Vagina (tissue), 2 donors: ENCODE measurements at regions not wholly inside any gene's neighbourhood (a gene's known extent, or its start where the extent isn't known, plus 50 kb on each side); places are given as distances from the start of the nearest gene placed in this dataset.

Experiments
- POLR2A ChIP-seq, 2 donors: fragments of 450-650 bp; IDR thresholded peaks; one replicate each; pipeline ENCODE4 v1.6.1; 2017; ENCODE audit warnings: antibody characterized with exemption in 2 of 2, mild to moderate bottlenecking in 2 of 2, moderate library complexity in 2 of 2
- POLR2AphosphoS5 ChIP-seq, 2 donors: sonication (generic); formaldehyde crosslinking; IDR thresholded peaks; one replicate each; pipeline ENCODE4 v1.9.0; 2017; ENCODE audit warnings: antibody characterized with exemption in 2 of 2, mild to moderate bottlenecking in 2 of 2, low read depth in 1 of 2; ENCODE audit not compliant: insufficient read depth in 1 of 2
- TF ChIP-seq, protein P1 (sequence below), 3 experiments: fragments of 450-650 bp in 2 of 3; fragments of 200-600 bp in 1 of 3; sonication (generic) in 1 of 3; IDR thresholded peaks; one replicate each; pipeline ENCODE4 v1.5.1; 2017 to 2019; ENCODE audit warnings: antibody characterized with exemption in 3 of 3, mild to moderate bottlenecking in 2 of 3, moderate library complexity in 2 of 3

GRCh38 chr16:35689764-35690163 lies 2230.4 kb downstream of the TP53TG3F start:
- TF ChIP-seq, protein P1, sequence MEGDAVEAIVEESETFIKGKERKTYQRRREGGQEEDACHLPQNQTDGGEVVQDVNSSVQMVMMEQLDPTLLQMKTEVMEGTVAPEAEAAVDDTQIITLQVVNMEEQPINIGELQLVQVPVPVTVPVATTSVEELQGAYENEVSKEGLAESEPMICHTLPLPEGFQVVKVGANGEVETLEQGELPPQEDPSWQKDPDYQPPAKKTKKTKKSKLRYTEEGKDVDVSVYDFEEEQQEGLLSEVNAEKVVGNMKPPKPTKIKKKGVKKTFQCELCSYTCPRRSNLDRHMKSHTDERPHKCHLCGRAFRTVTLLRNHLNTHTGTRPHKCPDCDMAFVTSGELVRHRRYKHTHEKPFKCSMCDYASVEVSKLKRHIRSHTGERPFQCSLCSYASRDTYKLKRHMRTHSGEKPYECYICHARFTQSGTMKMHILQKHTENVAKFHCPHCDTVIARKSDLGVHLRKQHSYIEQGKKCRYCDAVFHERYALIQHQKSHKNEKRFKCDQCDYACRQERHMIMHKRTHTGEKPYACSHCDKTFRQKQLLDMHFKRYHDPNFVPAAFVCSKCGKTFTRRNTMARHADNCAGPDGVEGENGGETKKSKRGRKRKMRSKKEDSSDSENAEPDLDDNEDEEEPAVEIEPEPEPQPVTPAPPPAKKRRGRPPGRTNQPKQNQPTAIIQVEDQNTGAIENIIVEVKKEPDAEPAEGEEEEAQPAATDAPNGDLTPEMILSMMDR (IDR thresholded peaks at IDR 0.05), result no peak
- TF ChIP-seq POLR2A (IDR thresholded peaks at IDR 0.05) (no peak), POLR2AphosphoS5 (IDR thresholded peaks at IDR 0.05; ENCODE audit: insufficient read depth in 1 of 2, low read depth in 1 of 2) (no peak)
